DOHH2 (cell line): ENCODE measurements at regions not wholly inside any gene's neighbourhood (a gene's known extent, or its start where the extent isn't known, plus 50 kb on each side); places are given as distances from the start of the nearest gene placed in this dataset.

Experiments
- CTCF ChIP-seq: fragments of 200-600 bp; sonication (generic); IDR thresholded peaks from one replicate; pipeline ENCODE4 v1.5.1; 2014; ENCODE audit warnings: antibody characterized with exemption, mild to moderate bottlenecking, low read depth, low read length; ENCODE audit not compliant: poor library complexity, severe bottlenecking
- EZH2phosphoT487 ChIP-seq: fragments of 200-600 bp; sonication (generic); IDR thresholded peaks from 2 replicates; pipeline ENCODE4 v1.6.1; 2017; ENCODE audit warnings: borderline replicate concordance, mild to moderate bottlenecking, antibody characterized with exemption, low read length, moderate library complexity, mixed read lengths

GRCh38 chr2:239667431-239667985 lies 266.7 kb upstream of the HDAC4 start:
- no peak for TF ChIP-seq CTCF
- no peak for TF ChIP-seq EZH2phosphoT487
